AG10803 (cell line): ENCODE measurements at regions not wholly inside any gene's neighbourhood (a gene's known extent, or its start where the extent isn't known, plus 50 kb on each side); places are given as distances from the start of the nearest gene placed in this dataset.

Experiments
- DNase-seq: peaks from one replicate; pipeline ENCODE4 v3.0.0; 2010; ENCODE audit warnings: low read depth
- H3K4me3 ChIP-seq: 2 replicates; pipeline ENCODE4 v1.5.1; 2011; ENCODE audit warnings: mild to moderate bottlenecking, low read length, control low read depth
- CTCF ChIP-seq: conservative IDR thresholded peaks from 2 replicates; pipeline ENCODE4 v1.5.1; 2011; ENCODE audit warnings: mild to moderate bottlenecking, low read length, control low read depth, inconsistent platforms

- no peak overlapping the region for H3K4me3 ChIP-seq
- DNase-seq, result no peak
- TF ChIP-seq CTCF, result peak; percentile 43
Observed at GRCh38 chr11:15826826-15827225, 529.5 kb downstream of the SOX6 start.

GRCh38 chr11:15828215-15828853 is 528.0 kb downstream of the SOX6 start:
- DNase-seq, result no peak
- TF ChIP-seq CTCF, result no peak

GRCh38 chr11:15829312-15829711 is 527.0 kb downstream of the SOX6 start:
- no peak for TF ChIP-seq CTCF
- H3K4me3 ChIP-seq, result no peak overlapping the region
- DNase-seq, result no peak

More at GRCh38 chr11:15828215-15828853, 528.0 kb downstream of the SOX6 start:
- no peak overlapping the region for H3K4me3 ChIP-seq

- DNase-seq, result no peak
- no peak overlapping the region for H3K4me3 ChIP-seq
- no peak for TF ChIP-seq CTCF
Observed at GRCh38 chr11:15830741-15831428, 525.5 kb downstream of the SOX6 start.

GRCh38 chr11:15835788-15836411 is 520.4 kb downstream of the SOX6 start:
- TF ChIP-seq CTCF, result no peak
- DNase-seq, result no peak
- no peak overlapping the region for H3K4me3 ChIP-seq

GRCh38 chr11:15836795-15837194 is 519.6 kb downstream of the SOX6 start:
- H3K4me3 ChIP-seq, result no peak overlapping the region
- no peak for DNase-seq
- TF ChIP-seq CTCF, result no peak
